H1 (cell line): ENCODE measurements at regions not wholly inside any gene's neighbourhood (a gene's known extent, or its start where the extent isn't known, plus 50 kb on each side); places are given as distances from the start of the nearest gene placed in this dataset.

Source experiments
- CTCF ChIA-PET: fragments of 300-600 bp; sonication (Branson Sonifier 250); formaldehyde crosslinking; loops from one replicate; lab custom pipeline; 2021; ENCODE audit not compliant: partially characterized antibody; lab: Charles Lee
- POLR2A ChIA-PET: fragments of 300-600 bp; sonication (Branson Sonifier 250); formaldehyde crosslinking; loops from one replicate; lab custom pipeline; 2021; ENCODE audit warnings: inconsistent platforms; ENCODE audit not compliant: partially characterized antibody; lab: Charles Lee
- DNase-seq, 2 experiments: peaks; one replicate each; pipeline versions ENCODE4 v3.0.0 to v3.0.0-alpha.2; 2010 to 2022; ENCODE audit warnings: low spot score in 2 of 2, low read depth in 1 of 2, mixed read lengths in 1 of 2
- FAIRE-seq: peaks from 2 replicates; lab custom pipeline; 2011; peaks lifted over from hg19 to GRCh38; lab: Jason Lieb, UNC
- H2AFZ ChIP-seq: 2 replicates; pipeline ENCODE4 v1.8.1; 2012; ENCODE audit warnings: low read length, inconsistent platforms
- H2AK5ac ChIP-seq: 2 replicates; pipeline ENCODE4 v1.6.1; 2013; ENCODE audit warnings: low read depth, low read length
- H2BK120ac ChIP-seq: replicated peaks from 2 replicates; pipeline ENCODE3; 2013; ENCODE audit warnings: low read depth, low read length, inconsistent platforms
- H2BK12ac ChIP-seq: 2 replicates; pipeline ENCODE4 v1.6.1; 2013; ENCODE audit warnings: low read depth, low read length
- H2BK15ac ChIP-seq: 2 replicates; pipeline ENCODE4 v1.6.1; 2013; ENCODE audit warnings: low read length
- H2BK20ac ChIP-seq: 2 replicates; pipeline ENCODE4 v1.6.1; 2013; ENCODE audit warnings: low read length
- H2BK5ac ChIP-seq: 2 replicates; pipeline ENCODE4 v1.6.1; 2013; ENCODE audit warnings: low read depth, low read length
- H3K14ac ChIP-seq: 2 replicates; pipeline ENCODE4 v1.6.1; 2013; ENCODE audit warnings: inconsistent platforms; ENCODE audit not compliant: insufficient read length
- H3K18ac ChIP-seq: 2 replicates; pipeline ENCODE4 v1.6.1; 2013; ENCODE audit warnings: low read length; ENCODE audit errors: extremely low read depth
- H3K23ac ChIP-seq: 2 replicates; pipeline ENCODE4 v1.6.1; 2013; ENCODE audit warnings: inconsistent platforms; ENCODE audit not compliant: insufficient read length
- H3K23me2 ChIP-seq: 2 replicates; pipeline ENCODE4 v1.6.1; 2013; ENCODE audit warnings: low read depth, low read length
- H3K27ac ChIP-seq: 2 replicates; pipeline ENCODE4 v1.6.1; 2011; ENCODE audit warnings: low read depth, low read length, inconsistent platforms
- H3K27me3 ChIP-seq, 4 experiments: replicated peaks in 1 of 4; 1 replicate in 1 of 4; 2 replicates in 3 of 4; pipeline versions ENCODE4 v1.6.1 to v1.8.1; 2011 to 2013; ENCODE audit warnings: low read length in 3 of 4, mild to moderate bottlenecking in 3 of 4, inconsistent platforms in 2 of 4, mixed read lengths in 2 of 4, moderate library complexity in 1 of 4; ENCODE audit not compliant: control insufficient read depth in 3 of 4, insufficient read depth in 3 of 4; ENCODE audit errors: extremely low read depth in 1 of 4
- H3K36me3 ChIP-seq, 4 experiments: 2 replicates each; pipeline versions ENCODE4 v1.6.1 to v1.8.1; 2011 to 2013; ENCODE audit warnings: mild to moderate bottlenecking in 4 of 4, low read length in 3 of 4, moderate library complexity in 2 of 4, control low read depth in 1 of 4, inconsistent platforms in 1 of 4; ENCODE audit not compliant: insufficient read depth in 4 of 4, control insufficient read depth in 2 of 4
- H3K4ac ChIP-seq: replicated peaks from 2 replicates; pipeline ENCODE3; 2013; ENCODE audit warnings: low read length, low read depth, mixed read lengths, inconsistent platforms; ENCODE audit not compliant: insufficient read length
- H3K4me1 ChIP-seq, 4 experiments: replicated peaks in 1 of 4; 1 replicate in 1 of 4; 2 replicates in 3 of 4; pipeline versions ENCODE4 v1.6.1 to v1.8.1; 2011 to 2013; ENCODE audit warnings: low read length in 3 of 4, inconsistent platforms in 2 of 4, mixed read lengths in 1 of 4; ENCODE audit not compliant: insufficient read depth in 4 of 4, control insufficient read depth in 3 of 4
- H3K4me2 ChIP-seq, 2 experiments: 2 replicates each; pipeline versions ENCODE4 v1.6.1 to v1.8.1; 2011 to 2013; ENCODE audit warnings: low read depth in 2 of 2, low read length in 2 of 2, control low read depth in 1 of 2, inconsistent platforms in 1 of 2, mild to moderate bottlenecking in 1 of 2; ENCODE audit not compliant: insufficient read depth in 1 of 2
- H3K4me3 ChIP-seq, 4 experiments: fragments of 200-600, 300-600 bp in 1 of 4; sonication (generic), shearing (Covaris generic), sonication (Bioruptor Twin) in 1 of 4; 2 replicates each; pipeline versions ENCODE4 v1.5.1 to v1.8.1; 2011 to 2016; ENCODE audit warnings: low read length in 4 of 4, low read depth in 3 of 4, control low read depth in 2 of 4, inconsistent platforms in 2 of 4, mild to moderate bottlenecking in 2 of 4, mixed read lengths in 1 of 4, moderate library complexity in 1 of 4; ENCODE audit not compliant: insufficient read depth in 2 of 4; ENCODE audit errors: extremely low read depth in 1 of 4
- H3K56ac ChIP-seq: replicated peaks from 2 replicates; pipeline ENCODE3; 2013; ENCODE audit warnings: low read depth, mild to moderate bottlenecking, mixed read lengths, low read length, inconsistent platforms; ENCODE audit not compliant: insufficient read length
- H3K79me1 ChIP-seq: 2 replicates; pipeline ENCODE4 v1.6.1; 2013; ENCODE audit warnings: low read depth, low read length, control low read depth
- H3K79me2 ChIP-seq, 2 experiments: 2 replicates each; pipeline versions ENCODE4 v1.6.1 to v1.8.1; 2012 to 2013; ENCODE audit warnings: low read length in 2 of 2, mild to moderate bottlenecking in 2 of 2, inconsistent platforms in 1 of 2; ENCODE audit not compliant: insufficient read depth in 2 of 2, control insufficient read depth in 1 of 2
- H3K9ac ChIP-seq, 4 experiments: replicated peaks in 1 of 4; 1 replicate in 1 of 4; 2 replicates in 3 of 4; pipeline versions ENCODE4 v1.6.1 to v1.8.1; 2011 to 2013; ENCODE audit warnings: low read depth in 3 of 4, low read length in 3 of 4, control low read depth in 2 of 4, mild to moderate bottlenecking in 2 of 4, moderate library complexity in 2 of 4, inconsistent platforms in 1 of 4; ENCODE audit errors: extremely low read depth in 1 of 4
- H3K9me3 ChIP-seq, 2 experiments: 2 replicates each; pipeline versions ENCODE4 v1.6.1 to v1.8.1; 2012 to 2013; ENCODE audit warnings: mild to moderate bottlenecking in 2 of 2, moderate library complexity in 2 of 2, control low read depth in 1 of 2, inconsistent platforms in 1 of 2, low read depth in 1 of 2, low read length in 1 of 2, mixed read lengths in 1 of 2; ENCODE audit not compliant: insufficient read depth in 2 of 2
- H4K20me1 ChIP-seq, 2 experiments: replicated peaks in 1 of 2; 2 replicates each; pipeline versions ENCODE3 to v1.8.1; 2011 to 2013; ENCODE audit warnings: inconsistent platforms in 2 of 2, low read length in 2 of 2, mild to moderate bottlenecking in 1 of 2; ENCODE audit not compliant: insufficient read depth in 2 of 2, control insufficient read depth in 1 of 2
- H4K5ac ChIP-seq: 2 replicates; pipeline ENCODE4 v1.6.1; 2013; ENCODE audit warnings: low read length, low read depth, mixed read lengths, inconsistent platforms; ENCODE audit not compliant: insufficient read length
- H4K8ac ChIP-seq: 2 replicates; pipeline ENCODE4 v1.8.0; 2013; ENCODE audit warnings: mild to moderate bottlenecking, moderate library complexity, low read length, inconsistent platforms; ENCODE audit not compliant: insufficient read depth; ENCODE audit errors: extremely low read depth
- H4K91ac ChIP-seq: replicated peaks from 2 replicates; pipeline ENCODE3; 2013; ENCODE audit warnings: low read length, mixed read lengths, inconsistent platforms; ENCODE audit not compliant: insufficient read length
- ATF2 ChIP-seq: IDR thresholded peaks from 2 replicates; pipeline ENCODE4 v1.6.1; 2012; ENCODE audit warnings: low read length, inconsistent platforms
- ATF3 ChIP-seq: IDR thresholded peaks from 2 replicates; pipeline ENCODE4 v1.6.1; 2011; ENCODE audit warnings: low read depth, mild to moderate bottlenecking, low read length; ENCODE audit not compliant: insufficient read depth
- CTCF ChIP-seq, 3 experiments: IDR thresholded peaks; 1 replicate in 2 of 3; 2 replicates in 1 of 3; pipeline versions ENCODE4 v1.5.1 to v1.6.1; 2011; ENCODE audit warnings: low read length in 3 of 3, mild to moderate bottlenecking in 3 of 3, inconsistent platforms in 2 of 3, low read depth in 1 of 3, moderate library complexity in 1 of 3; ENCODE audit not compliant: insufficient read depth in 1 of 3; ENCODE audit errors: control extremely low read depth in 1 of 3
- MAX ChIP-seq: IDR thresholded peaks from 2 replicates; pipeline ENCODE4 v1.6.1; 2012; ENCODE audit warnings: inconsistent platforms
- RFX5 ChIP-seq: IDR thresholded peaks from 2 replicates; pipeline ENCODE4 v1.6.1; 2011; ENCODE audit warnings: low read depth, low read length, improper control_type of control experiment, borderline replicate concordance
- SIN3A ChIP-seq, 2 experiments: IDR thresholded peaks in 1 of 2; conservative IDR thresholded peaks in 1 of 2; 2 replicates each; pipeline ENCODE4 v1.6.1; 2011 to 2012; ENCODE audit warnings: low read length in 2 of 2, improper control_type of control experiment in 1 of 2, low read depth in 1 of 2, mild to moderate bottlenecking in 1 of 2
- SP2 ChIP-seq: IDR thresholded peaks from 2 replicates; pipeline ENCODE4 v1.6.1; 2012; ENCODE audit warnings: mild to moderate bottlenecking, low read length, inconsistent platforms
- TAF1 ChIP-seq: IDR thresholded peaks from 2 replicates; pipeline ENCODE4 v1.6.1; 2011; ENCODE audit warnings: mild to moderate bottlenecking, low read depth, low read length
- YY1 ChIP-seq: IDR thresholded peaks from 2 replicates; pipeline ENCODE4 v1.6.1; 2011; ENCODE audit warnings: low read depth, mild to moderate bottlenecking, low read length
- WGBS, 2 experiments: shearing (Covaris generic) in 1 of 2; methylation state at CpG; one replicate each; pipeline versions ENCODE4 v1.1.6 to v1.1.7; 2013 to 2015; ENCODE audit warnings: low lambda C conversion rate in 2 of 2, mixed read lengths in 2 of 2, inconsistent platforms in 1 of 2, low coverage in 1 of 2, missing lambda C conversion rate in 1 of 2; ENCODE audit not compliant: insufficient replicate concordance in 2 of 2, insufficient coverage in 1 of 2, insufficient read length in 1 of 2; ENCODE audit errors: extremely low coverage in 1 of 2, missing lambda C conversion rate in 1 of 2; 5-methylcytosine and 5-hydroxymethylcytosine counted together

- no peaks in the 10 kb centered on the region for H3K79me2 ChIP-seq
- no peak overlapping the region for H2BK12ac ChIP-seq
- no peak overlapping the region for H3K4ac ChIP-seq
- H4K8ac ChIP-seq, result no peak overlapping the region
- H3K23me2 ChIP-seq, result no peaks in the 10 kb centered on the region
- CTCF ChIA-PET, result interaction anchor here (1.0 kb wide), 1 partner anchor 13 kb away, joined by 3 read pairs; no protein-coding TSS in a partner anchor
- no peak overlapping the region for H3K56ac ChIP-seq
- no peak overlapping the region for H2BK20ac ChIP-seq
- no peak overlapping the region for H3K4me3 ChIP-seq
- no peak overlapping the region for H2BK5ac ChIP-seq
- no peak overlapping the region for H3K27ac ChIP-seq
- H4K20me1 ChIP-seq, result no peaks in the 10 kb centered on the region
- H2AK5ac ChIP-seq, result no peak overlapping the region
- H3K27me3 ChIP-seq, result no peaks in the 10 kb centered on the region
- no peak overlapping the region for H3K4me2 ChIP-seq
- H3K9ac ChIP-seq, result no peak overlapping the region
- no peak overlapping the region for H2BK15ac ChIP-seq
- POLR2A ChIA-PET, result no interaction called here
- no peak overlapping the region for H3K23ac ChIP-seq
- no peak overlapping the region for H2BK120ac ChIP-seq
- H3K36me3 ChIP-seq, result no peaks in the 10 kb centered on the region
- no peaks in the 10 kb centered on the region for H3K4me1 ChIP-seq
- no peak overlapping the region for H4K91ac ChIP-seq
- no peak for DNase-seq
- WGBS, 2 experiments, result 75% methylated on average over 1 of the region's 1 CpG; no CpG with 5 or more reads in 1 of the 2 experiments
- FAIRE-seq, result no peak
- H3K14ac ChIP-seq, result no peak overlapping the region
- H3K9me3 ChIP-seq, result no peaks in the 10 kb centered on the region
- no peaks in the 10 kb centered on the region for H3K79me1 ChIP-seq
- H2AFZ ChIP-seq, result no peak overlapping the region
- no peak overlapping the region for H4K5ac ChIP-seq
- no peak overlapping the region for H3K18ac ChIP-seq
- TF ChIP-seq YY1 (no peak), ATF3 (no peak), SIN3A (conservative IDR thresholded peaks at IDR 0.05 in 1 of 2, IDR thresholded peaks at IDR 0.05 in 1 of 2; ENCODE audit: low read depth in 1 of 2, low read length in 2 of 2) (no peak), CTCF (IDR thresholded peaks at IDR 0.05; ENCODE audit: control extremely low read depth in 1 of 3, insufficient read depth in 1 of 3, low read depth in 1 of 3, low read length in 3 of 3) (no peak), SP2 (no peak), MAX (no peak), RFX5 (no peak), ATF2 (no peak), TAF1 (no peak)
These were observed 83.6 kb upstream of the PTCHD1 start for GRCh38 chrX:23251043-23251442.
